H1 (cell line): ENCODE measurements at regions not wholly inside any gene's neighbourhood (a gene's known extent, or its start where the extent isn't known, plus 50 kb on each side); places are given as distances from the start of the nearest gene placed in this dataset.
A peak's percentile ranks its signal among the peaks of the same experiment; 100 is the strongest.

Experiments used
- CTCF ChIA-PET: fragments of 300-600 bp; sonication (Branson Sonifier 250); formaldehyde crosslinking; loops from one replicate; lab custom pipeline; 2021; ENCODE audit not compliant: partially characterized antibody; lab: Charles Lee
- POLR2A ChIA-PET: fragments of 300-600 bp; sonication (Branson Sonifier 250); formaldehyde crosslinking; loops from one replicate; lab custom pipeline; 2021; ENCODE audit warnings: inconsistent platforms; ENCODE audit not compliant: partially characterized antibody; lab: Charles Lee
- DNase-seq, 2 experiments: peaks; one replicate each; pipeline versions ENCODE4 v3.0.0 to v3.0.0-alpha.2; 2010 to 2022; ENCODE audit warnings: low spot score in 2 of 2, low read depth in 1 of 2, mixed read lengths in 1 of 2
- FAIRE-seq: peaks from 2 replicates; lab custom pipeline; 2011; peaks lifted over from hg19 to GRCh38; lab: Jason Lieb, UNC
- H2AFZ ChIP-seq: 2 replicates; pipeline ENCODE4 v1.8.1; 2012; ENCODE audit warnings: low read length, inconsistent platforms
- H2AK5ac ChIP-seq: 2 replicates; pipeline ENCODE4 v1.6.1; 2013; ENCODE audit warnings: low read depth, low read length
- H2BK120ac ChIP-seq: replicated peaks from 2 replicates; pipeline ENCODE3; 2013; ENCODE audit warnings: low read depth, low read length, inconsistent platforms
- H2BK12ac ChIP-seq: 2 replicates; pipeline ENCODE4 v1.6.1; 2013; ENCODE audit warnings: low read depth, low read length
- H2BK15ac ChIP-seq: 2 replicates; pipeline ENCODE4 v1.6.1; 2013; ENCODE audit warnings: low read length
- H2BK20ac ChIP-seq: 2 replicates; pipeline ENCODE4 v1.6.1; 2013; ENCODE audit warnings: low read length
- H2BK5ac ChIP-seq: 2 replicates; pipeline ENCODE4 v1.6.1; 2013; ENCODE audit warnings: low read depth, low read length
- H3K14ac ChIP-seq: 2 replicates; pipeline ENCODE4 v1.6.1; 2013; ENCODE audit warnings: inconsistent platforms; ENCODE audit not compliant: insufficient read length
- H3K18ac ChIP-seq: 2 replicates; pipeline ENCODE4 v1.6.1; 2013; ENCODE audit warnings: low read length; ENCODE audit errors: extremely low read depth
- H3K23ac ChIP-seq: 2 replicates; pipeline ENCODE4 v1.6.1; 2013; ENCODE audit warnings: inconsistent platforms; ENCODE audit not compliant: insufficient read length
- H3K23me2 ChIP-seq: 2 replicates; pipeline ENCODE4 v1.6.1; 2013; ENCODE audit warnings: low read depth, low read length
- H3K27ac ChIP-seq: 2 replicates; pipeline ENCODE4 v1.6.1; 2011; ENCODE audit warnings: low read depth, low read length, inconsistent platforms
- H3K27me3 ChIP-seq, 4 experiments: replicated peaks in 1 of 4; 1 replicate in 1 of 4; 2 replicates in 3 of 4; pipeline versions ENCODE4 v1.6.1 to v1.8.1; 2011 to 2013; ENCODE audit warnings: low read length in 3 of 4, mild to moderate bottlenecking in 3 of 4, inconsistent platforms in 2 of 4, mixed read lengths in 2 of 4, moderate library complexity in 1 of 4; ENCODE audit not compliant: control insufficient read depth in 3 of 4, insufficient read depth in 3 of 4; ENCODE audit errors: extremely low read depth in 1 of 4
- H3K36me3 ChIP-seq, 4 experiments: 2 replicates each; pipeline versions ENCODE4 v1.6.1 to v1.8.1; 2011 to 2013; ENCODE audit warnings: mild to moderate bottlenecking in 4 of 4, low read length in 3 of 4, moderate library complexity in 2 of 4, control low read depth in 1 of 4, inconsistent platforms in 1 of 4; ENCODE audit not compliant: insufficient read depth in 4 of 4, control insufficient read depth in 2 of 4
- H3K4ac ChIP-seq: replicated peaks from 2 replicates; pipeline ENCODE3; 2013; ENCODE audit warnings: low read length, low read depth, mixed read lengths, inconsistent platforms; ENCODE audit not compliant: insufficient read length
- H3K4me1 ChIP-seq, 4 experiments: replicated peaks in 1 of 4; 1 replicate in 1 of 4; 2 replicates in 3 of 4; pipeline versions ENCODE4 v1.6.1 to v1.8.1; 2011 to 2013; ENCODE audit warnings: low read length in 3 of 4, inconsistent platforms in 2 of 4, mixed read lengths in 1 of 4; ENCODE audit not compliant: insufficient read depth in 4 of 4, control insufficient read depth in 3 of 4
- H3K4me2 ChIP-seq, 2 experiments: 2 replicates each; pipeline versions ENCODE4 v1.6.1 to v1.8.1; 2011 to 2013; ENCODE audit warnings: low read depth in 2 of 2, low read length in 2 of 2, control low read depth in 1 of 2, inconsistent platforms in 1 of 2, mild to moderate bottlenecking in 1 of 2; ENCODE audit not compliant: insufficient read depth in 1 of 2
- H3K4me3 ChIP-seq, 4 experiments: fragments of 200-600, 300-600 bp in 1 of 4; sonication (generic), shearing (Covaris generic), sonication (Bioruptor Twin) in 1 of 4; 2 replicates each; pipeline versions ENCODE4 v1.5.1 to v1.8.1; 2011 to 2016; ENCODE audit warnings: low read length in 4 of 4, low read depth in 3 of 4, control low read depth in 2 of 4, inconsistent platforms in 2 of 4, mild to moderate bottlenecking in 2 of 4, mixed read lengths in 1 of 4, moderate library complexity in 1 of 4; ENCODE audit not compliant: insufficient read depth in 2 of 4; ENCODE audit errors: extremely low read depth in 1 of 4
- H3K56ac ChIP-seq: replicated peaks from 2 replicates; pipeline ENCODE3; 2013; ENCODE audit warnings: low read depth, mild to moderate bottlenecking, mixed read lengths, low read length, inconsistent platforms; ENCODE audit not compliant: insufficient read length
- H3K79me1 ChIP-seq: 2 replicates; pipeline ENCODE4 v1.6.1; 2013; ENCODE audit warnings: low read depth, low read length, control low read depth
- H3K79me2 ChIP-seq, 2 experiments: 2 replicates each; pipeline versions ENCODE4 v1.6.1 to v1.8.1; 2012 to 2013; ENCODE audit warnings: low read length in 2 of 2, mild to moderate bottlenecking in 2 of 2, inconsistent platforms in 1 of 2; ENCODE audit not compliant: insufficient read depth in 2 of 2, control insufficient read depth in 1 of 2
- H3K9ac ChIP-seq, 4 experiments: replicated peaks in 1 of 4; 1 replicate in 1 of 4; 2 replicates in 3 of 4; pipeline versions ENCODE4 v1.6.1 to v1.8.1; 2011 to 2013; ENCODE audit warnings: low read depth in 3 of 4, low read length in 3 of 4, control low read depth in 2 of 4, mild to moderate bottlenecking in 2 of 4, moderate library complexity in 2 of 4, inconsistent platforms in 1 of 4; ENCODE audit errors: extremely low read depth in 1 of 4
- H3K9me3 ChIP-seq, 2 experiments: 2 replicates each; pipeline versions ENCODE4 v1.6.1 to v1.8.1; 2012 to 2013; ENCODE audit warnings: mild to moderate bottlenecking in 2 of 2, moderate library complexity in 2 of 2, control low read depth in 1 of 2, inconsistent platforms in 1 of 2, low read depth in 1 of 2, low read length in 1 of 2, mixed read lengths in 1 of 2; ENCODE audit not compliant: insufficient read depth in 2 of 2
- H4K20me1 ChIP-seq, 2 experiments: replicated peaks in 1 of 2; 2 replicates each; pipeline versions ENCODE3 to v1.8.1; 2011 to 2013; ENCODE audit warnings: inconsistent platforms in 2 of 2, low read length in 2 of 2, mild to moderate bottlenecking in 1 of 2; ENCODE audit not compliant: insufficient read depth in 2 of 2, control insufficient read depth in 1 of 2
- H4K5ac ChIP-seq: 2 replicates; pipeline ENCODE4 v1.6.1; 2013; ENCODE audit warnings: low read length, low read depth, mixed read lengths, inconsistent platforms; ENCODE audit not compliant: insufficient read length
- H4K8ac ChIP-seq: 2 replicates; pipeline ENCODE4 v1.8.0; 2013; ENCODE audit warnings: mild to moderate bottlenecking, moderate library complexity, low read length, inconsistent platforms; ENCODE audit not compliant: insufficient read depth; ENCODE audit errors: extremely low read depth
- H4K91ac ChIP-seq: replicated peaks from 2 replicates; pipeline ENCODE3; 2013; ENCODE audit warnings: low read length, mixed read lengths, inconsistent platforms; ENCODE audit not compliant: insufficient read length
- CTBP2 ChIP-seq: IDR thresholded peaks from 2 replicates; pipeline ENCODE4 v1.7.0; 2011; ENCODE audit warnings: borderline replicate concordance, mild to moderate bottlenecking, moderate library complexity, mixed read lengths, low read length; ENCODE audit not compliant: insufficient read depth, insufficient read length
- HDAC2 ChIP-seq, 2 experiments: fragments of 300-600 bp in 1 of 2; sonication (generic) in 1 of 2; IDR thresholded peaks; 2 replicates each; pipeline ENCODE4 v1.6.1; 2011 to 2012; ENCODE audit warnings: low read depth in 2 of 2, low read length in 2 of 2, mild to moderate bottlenecking in 2 of 2, moderate library complexity in 2 of 2, borderline replicate concordance in 1 of 2, inconsistent platforms in 1 of 2
- POU5F1 ChIP-seq: IDR thresholded peaks from 2 replicates; pipeline ENCODE4 v1.6.1; 2011; ENCODE audit warnings: low read depth, mild to moderate bottlenecking, low read length, moderate library complexity
- TAF7 ChIP-seq: optimal IDR thresholded peaks from 2 replicates; pipeline ENCODE3; 2011; ENCODE audit warnings: low read depth, mild to moderate bottlenecking, inconsistent platforms, low read length, moderate library complexity, borderline replicate concordance
- USF2 ChIP-seq: IDR thresholded peaks from 2 replicates; pipeline ENCODE4 v1.6.1; 2011; ENCODE audit warnings: low read length, improper control_type of control experiment
- WGBS, 2 experiments: shearing (Covaris generic) in 1 of 2; methylation state at CpG; one replicate each; pipeline versions ENCODE4 v1.1.6 to v1.1.7; 2013 to 2015; ENCODE audit warnings: low lambda C conversion rate in 2 of 2, mixed read lengths in 2 of 2, inconsistent platforms in 1 of 2, low coverage in 1 of 2, missing lambda C conversion rate in 1 of 2; ENCODE audit not compliant: insufficient replicate concordance in 2 of 2, insufficient coverage in 1 of 2, insufficient read length in 1 of 2; ENCODE audit errors: extremely low coverage in 1 of 2, missing lambda C conversion rate in 1 of 2; 5-methylcytosine and 5-hydroxymethylcytosine counted together

- no peaks in the 10 kb centered on the region for H3K4me1 ChIP-seq
- H3K36me3 ChIP-seq: no peaks in the 10 kb centered on the region
- 97% methylated on average over 4 of the region's 4 CpGs; no CpG with 5 or more reads in 1 of the 2 experiments for WGBS, 2 experiments
- no peak overlapping the region for H3K9ac ChIP-seq
- no peak overlapping the region for H3K4me3 ChIP-seq
- ChIA-PET POLR2A (no interaction called here), CTCF (no interaction called here)
- H4K20me1 ChIP-seq: no peaks in the 10 kb centered on the region
- no peak for DNase-seq
- no peak overlapping the region for H2AK5ac ChIP-seq
- no peak overlapping the region for H2BK120ac ChIP-seq
- H3K18ac ChIP-seq: no peak overlapping the region
- H3K79me1 ChIP-seq: no peaks in the 10 kb centered on the region
- no peak overlapping the region for H2BK12ac ChIP-seq
- no peaks in the 10 kb centered on the region for H3K23me2 ChIP-seq
- no peak overlapping the region for H2BK5ac ChIP-seq
- no peak overlapping the region for H3K56ac ChIP-seq
- no peak overlapping the region for H3K23ac ChIP-seq
- H3K4me2 ChIP-seq: no peak overlapping the region
- H2BK15ac ChIP-seq: no peak overlapping the region
- H3K79me2 ChIP-seq: no peaks in the 10 kb centered on the region
- H2AFZ ChIP-seq: no peak overlapping the region
- H4K5ac ChIP-seq: no peak overlapping the region
- H3K27ac ChIP-seq: no peak overlapping the region
- no peaks in the 10 kb centered on the region for H3K27me3 ChIP-seq
- no peak overlapping the region for H2BK20ac ChIP-seq
- no peak for FAIRE-seq
- H3K9me3 ChIP-seq: peaks cover 2 to 3% of the 10 kb centered on the region in 2 experiments; a peak in 2 of 4 replicates
- no peak overlapping the region for H4K91ac ChIP-seq
- no peak overlapping the region for H3K14ac ChIP-seq
- no peak overlapping the region for H3K4ac ChIP-seq
- peak overlapping the region; percentile 84; the same call in 1 of the 2 replicates for H4K8ac ChIP-seq
- TF ChIP-seq POU5F1 (no peak), HDAC2 (IDR thresholded peaks at IDR 0.05; ENCODE audit: borderline replicate concordance in 1 of 2, low read depth in 2 of 2, low read length in 2 of 2) (no peak), TAF7 (no peak), USF2 (no peak), CTBP2 (no peak)
Measured at GRCh38 chr12:24473097-24473496, 475.8 kb downstream of the BCAT1 start.
